Parathyroid adenoma (tissue), 2 donors: ENCODE measurements at regions not wholly inside any gene's neighbourhood (a gene's known extent, or its start where the extent isn't known, plus 50 kb on each side); places are given as distances from the start of the nearest gene placed in this dataset.

Source experiments
- H2AFZ ChIP-seq: fragments of 300-600 bp; sonication (generic); one replicate; pipeline ENCODE4 v1.7.0; 2017; ENCODE audit warnings: antibody characterized with exemption, mild to moderate bottlenecking
- H3K27ac ChIP-seq: fragments of 300-600 bp; sonication (generic); one replicate; pipeline ENCODE4 v1.7.0; 2017
- H3K27me3 ChIP-seq: fragments of 300-600 bp; sonication (generic); one replicate; pipeline ENCODE4 v1.7.0; 2017; ENCODE audit warnings: low read length; ENCODE audit not compliant: control insufficient read depth, insufficient read depth
- H3K36me3 ChIP-seq: fragments of 300-600 bp; sonication (generic); one replicate; pipeline ENCODE4 v1.7.0; 2017; ENCODE audit warnings: low read length; ENCODE audit not compliant: control insufficient read depth, insufficient read depth
- H3K4me1 ChIP-seq: fragments of 300-600 bp; sonication (generic); one replicate; pipeline ENCODE4 v1.7.0; 2017; ENCODE audit warnings: control low read depth
- H3K4me2 ChIP-seq: fragments of 300-600 bp; sonication (generic); one replicate; pipeline ENCODE4 v1.7.0; 2017; ENCODE audit warnings: low read length
- H3K4me3 ChIP-seq: fragments of 300-600 bp; sonication (generic); one replicate; pipeline ENCODE4 v1.7.0; 2017; ENCODE audit warnings: low read depth, low read length
- H3K79me2 ChIP-seq: fragments of 300-600 bp; sonication (generic); one replicate; pipeline ENCODE4 v1.7.0; 2017; ENCODE audit warnings: control low read depth
- H3K9ac ChIP-seq: fragments of 300-600 bp; sonication (generic); one replicate; pipeline ENCODE4 v1.7.0; 2017; ENCODE audit warnings: mild to moderate bottlenecking
- H3K9me3 ChIP-seq: fragments of 300-600 bp; sonication (generic); one replicate; pipeline ENCODE4 v1.7.0; 2017; ENCODE audit warnings: low read length; ENCODE audit not compliant: control insufficient read depth
- CTCF ChIP-seq: fragments of 300-600 bp; sonication (generic); IDR thresholded peaks from one replicate; pipeline ENCODE4 v1.7.0; 2017; ENCODE audit warnings: antibody characterized with exemption, mild to moderate bottlenecking
- donor health status: primary hyperparathyroidism.

- no peaks in the 10 kb centered on the region for H3K36me3 ChIP-seq
- H3K27me3 ChIP-seq = no peaks in the 10 kb centered on the region
- no peak overlapping the region for H3K4me3 ChIP-seq
- H2AFZ ChIP-seq = no peak overlapping the region
- no peak overlapping the region for H3K4me2 ChIP-seq
- H3K27ac ChIP-seq = no peak overlapping the region
- no peaks in the 10 kb centered on the region for H3K79me2 ChIP-seq
- no peaks in the 10 kb centered on the region for H3K9me3 ChIP-seq
- no peaks in the 10 kb centered on the region for H3K4me1 ChIP-seq
- no peak for TF ChIP-seq CTCF
- no peak overlapping the region for H3K9ac ChIP-seq
Measured at GRCh38 chr11:33622806-33623205, 77.8 kb downstream of the C11orf91 start.

GRCh38 chr11:33622186-33622585 is 78.4 kb downstream of the C11orf91 start:
- Histone ChIP-seq H3K4me2 (no peak overlapping the region), H3K4me3 (no peak overlapping the region)
- no peak for TF ChIP-seq CTCF

GRCh38 chr11:33620423-33621171 is 80.0 kb downstream of the C11orf91 start:
- no peak for TF ChIP-seq CTCF
- no peak overlapping the region for H3K27ac ChIP-seq
- H3K36me3 ChIP-seq = no peaks in the 10 kb centered on the region

More at GRCh38 chr11:33622186-33622585, 78.4 kb downstream of the C11orf91 start:
- Histone ChIP-seq H3K4me1 (no peaks in the 10 kb centered on the region), H3K9ac (no peak overlapping the region), H3K36me3 (no peaks in the 10 kb centered on the region), H2AFZ (no peak overlapping the region), H3K9me3 (no peaks in the 10 kb centered on the region), H3K27ac (no peak overlapping the region), H3K79me2 (no peaks in the 10 kb centered on the region), H3K27me3 (no peaks in the 10 kb centered on the region)

GRCh38 chr11:33618956-33619355 is 81.7 kb downstream of the C11orf91 start:
- no peaks in the 10 kb centered on the region for H3K27me3 ChIP-seq

More at GRCh38 chr11:33620423-33621171, 80.0 kb downstream of the C11orf91 start:
- Histone ChIP-seq H2AFZ (no peak overlapping the region), H3K9ac (no peak overlapping the region), H3K9me3 (no peaks in the 10 kb centered on the region), H3K27me3 (no peaks in the 10 kb centered on the region), H3K4me3 (no peak overlapping the region), H3K79me2 (no peaks in the 10 kb centered on the region), H3K4me1 (no peaks in the 10 kb centered on the region), H3K4me2 (no peak overlapping the region)

More at GRCh38 chr11:33618956-33619355, 81.7 kb downstream of the C11orf91 start:
- Histone ChIP-seq H3K4me3 (no peak overlapping the region), H3K79me2 (no peaks in the 10 kb centered on the region), H3K36me3 (no peaks in the 10 kb centered on the region), H2AFZ (no peak overlapping the region), H3K9me3 (no peaks in the 10 kb centered on the region), H3K4me2 (no peak overlapping the region), H3K27ac (no peak overlapping the region), H3K9ac (no peak overlapping the region), H3K4me1 (no peaks in the 10 kb centered on the region)
- TF ChIP-seq CTCF = no peak
